Fibroblast of lung (primary cell): ENCODE measurements at regions not wholly inside any gene's neighbourhood (a gene's known extent, or its start where the extent isn't known, plus 50 kb on each side); places are given as distances from the start of the nearest gene placed in this dataset.

ENCODE experiments used
- CTCF ChIP-seq, 2 donors: IDR thresholded peaks in 1 of 2; conservative IDR thresholded peaks in 1 of 2; 1 replicate in 1 of 2; 2 replicates in 1 of 2; pipeline ENCODE4 v1.5.1; 2011 to 2012; ENCODE audit warnings: low read length in 2 of 2, control low read depth in 1 of 2, inconsistent platforms in 1 of 2, low read depth in 1 of 2, mild to moderate bottlenecking in 1 of 2
- EZH2 ChIP-seq: IDR thresholded peaks from 2 replicates; pipeline ENCODE4 v1.5.1; 2012; ENCODE audit warnings: low read length, control low read depth, mild to moderate bottlenecking; ENCODE audit errors: missing control alignments

GRCh38 chr11:96484361-96484760 is 94.5 kb downstream of the JRKL start:
- TF ChIP-seq CTCF (conservative IDR thresholded peaks at IDR 0.05 in 1 of 2, IDR thresholded peaks at IDR 0.05 in 1 of 2; ENCODE audit: low read depth in 1 of 2, low read length in 2 of 2) (no peak), EZH2 (no peak)
